K562 (cell line): ENCODE measurements at regions not wholly inside any gene's neighbourhood (a gene's known extent, or its start where the extent isn't known, plus 50 kb on each side); places are given as distances from the start of the nearest gene placed in this dataset.

Experiments used
- ATAC-seq: fragments of 200-7000 bp; cut with Tn5 transposase; 3 replicates; pipeline ENCODE4 v1.9.1; 2020; ENCODE audit warnings: moderate library complexity
- BruUV-seq: library from RNA; stranded (reverse); fragments of 400-500 nt; replicated peaks from 2 replicates; lab custom pipeline; 2021; lab: Mats Ljungman, UMichigan
- CTCF ChIA-PET: fragments of 300-600 bp; formaldehyde crosslinking; extraction: SDS; loops from one replicate; lab custom pipeline; 2021; ENCODE audit warnings: low intra/inter-chr PET ratio; lab: Yijun Ruan, JAX
- POLR2A ChIA-PET: fragments of 300-600, 350-650 bp; sonication (Branson Sonifier 250); formaldehyde crosslinking; extraction: SDS; loops from one replicate; lab custom pipeline; 2021; ENCODE audit warnings: antibody characterized with exemption, inconsistent platforms; lab: Yijun Ruan, JAX
- DNase-seq, 4 experiments: peaks; one replicate each; pipeline versions ENCODE4 v3.0.0 to v3.0.0-alpha.2; 2011 to 2018; ENCODE audit warnings: low spot score in 3 of 4, mixed read lengths in 3 of 4; ENCODE audit errors: extremely low read depth in 1 of 4
- FAIRE-seq: peaks from 2 replicates; lab custom pipeline; 2011; peaks lifted over from hg19 to GRCh38; lab: Jason Lieb, UNC
- H2AFZ ChIP-seq: 2 replicates; pipeline ENCODE4 v1.6.0; 2011; ENCODE audit warnings: low read depth, low read length, control low read depth, inconsistent platforms
- H3K27ac ChIP-seq: fragments of 200-600 bp; 3 replicates; pipeline ENCODE4 v1.8.0; 2011; ENCODE audit warnings: low read depth, mild to moderate bottlenecking, control low read depth, inconsistent platforms, low read length, moderate library complexity, mixed read lengths; ENCODE audit errors: extremely low read depth
- H3K27me3 ChIP-seq, 2 experiments: fragments of 300-600 bp in 1 of 2; 2 replicates in 1 of 2; 3 replicates in 1 of 2; pipeline versions ENCODE4 v1.6.0 to v1.8.0; 2011; ENCODE audit warnings: inconsistent platforms in 2 of 2, low read length in 2 of 2, mild to moderate bottlenecking in 1 of 2, mixed read lengths in 1 of 2, moderate library complexity in 1 of 2; ENCODE audit not compliant: control insufficient read depth in 2 of 2, insufficient read depth in 2 of 2
- H3K36me3 ChIP-seq: fragments of 300-600 bp; 3 replicates; pipeline ENCODE4 v1.8.0; 2011; ENCODE audit warnings: mild to moderate bottlenecking, low read length, inconsistent platforms; ENCODE audit not compliant: control insufficient read depth, insufficient read depth
- H3K4me1 ChIP-seq, 2 experiments: fragments of 200-600 bp in 1 of 2; replicated peaks in 1 of 2; 2 replicates in 1 of 2; 3 replicates in 1 of 2; pipeline versions ENCODE4 v1.5.1 to v1.8.0; 2011; ENCODE audit warnings: inconsistent platforms in 2 of 2, low read length in 2 of 2, mild to moderate bottlenecking in 1 of 2, mixed read lengths in 1 of 2, moderate library complexity in 1 of 2; ENCODE audit not compliant: control insufficient read depth in 2 of 2, insufficient read depth in 2 of 2
- H3K4me2 ChIP-seq: 2 replicates; pipeline ENCODE4 v1.6.1; 2011; ENCODE audit warnings: low read length, control low read depth, inconsistent platforms, mixed read lengths; ENCODE audit not compliant: insufficient read depth
- H3K4me3 ChIP-seq: fragments of 200-600 bp; sonication (generic), shearing (Covaris generic); 2 replicates; pipeline ENCODE4 v1.5.1; 2016; ENCODE audit warnings: control low read depth, inconsistent platforms
- H3K79me2 ChIP-seq: fragments of 200-600 bp; 3 replicates; pipeline ENCODE4 v1.8.0; 2011; ENCODE audit warnings: low read length, inconsistent platforms; ENCODE audit not compliant: control insufficient read depth, insufficient read depth
- H3K9ac ChIP-seq, 2 experiments: 2 replicates each; pipeline versions ENCODE4 v1.6.0 to v1.6.1; 2011; ENCODE audit warnings: low read depth in 2 of 2, low read length in 2 of 2, control low read depth in 1 of 2, inconsistent platforms in 1 of 2, mild to moderate bottlenecking in 1 of 2, mixed read lengths in 1 of 2; ENCODE audit not compliant: insufficient read depth in 1 of 2
- H3K9me1 ChIP-seq: one replicate; pipeline ENCODE4 v1.6.0; 2011; ENCODE audit warnings: inconsistent platforms, mild to moderate bottlenecking, low read length, moderate library complexity; ENCODE audit not compliant: control insufficient read depth, insufficient read depth
- H3K9me3 ChIP-seq: replicated peaks from 2 replicates; pipeline ENCODE4 v1.5.1; 2011; ENCODE audit warnings: low read depth, low read length, inconsistent platforms; ENCODE audit not compliant: control insufficient read depth, insufficient read depth
- H4K20me1 ChIP-seq: replicated peaks from 2 replicates; pipeline ENCODE4 v1.6.1; 2011; ENCODE audit warnings: low read length, inconsistent platforms, mixed read lengths; ENCODE audit not compliant: control insufficient read depth, insufficient read depth
- CTBP1 ChIP-seq: fragments of 450-650 bp; IDR thresholded peaks from 2 replicates; pipeline ENCODE4 v1.6.1; 2016; ENCODE audit warnings: borderline replicate concordance
- TEAD1 ChIP-seq, 2 experiments: fragments of 450-650 bp in 1 of 2; sonication (generic) in 1 of 2; formaldehyde crosslinking; IDR thresholded peaks; 2 replicates each; pipeline versions ENCODE4 v1.4.0 to v1.8.0; 2020 to 2022; ENCODE audit warnings: mild to moderate bottlenecking in 2 of 2, missing genetic modification reagents in 1 of 2
- THRA ChIP-seq: fragments of 450-650 bp; IDR thresholded peaks from 2 replicates; pipeline ENCODE4 v1.6.1; 2017; ENCODE audit warnings: mild to moderate bottlenecking, moderate library complexity
- ZFP30 ChIP-seq: fragments of 250-450 bp; sonication (Bioruptor Pico); IDR thresholded peaks from 2 replicates; pipeline ENCODE4 v1.8.0; 2022; ENCODE audit warnings: moderate library complexity, mild to moderate bottlenecking, inconsistent platforms, borderline replicate concordance
- ZNF311 ChIP-seq: fragments of 250-450 bp; sonication (Bioruptor Pico); IDR thresholded peaks from 2 replicates; pipeline ENCODE4 v1.4.0; 2020; ENCODE audit warnings: mild to moderate bottlenecking, moderate library complexity
- ZNF785 ChIP-seq: fragments of 250-450 bp; sonication (Bioruptor Pico); IDR thresholded peaks from 2 replicates; pipeline ENCODE4 v1.4.0; 2020; ENCODE audit warnings: mild to moderate bottlenecking
- WGBS: fragments of 100-300 bp; shearing (Covaris generic); methylation state at CpG from one replicate; pipeline ENCODE4 v1.1.6; 2016; ENCODE audit warnings: low coverage, mixed read lengths; ENCODE audit not compliant: insufficient coverage; ENCODE audit errors: missing lambda C conversion rate; 5-methylcytosine and 5-hydroxymethylcytosine counted together
- in situ Hi-C: fragments of 300-500 bp; cut with MboI; formaldehyde crosslinking; loops from 4 replicates; pipeline ENCODE4 v1.15.0; 2018; ENCODE audit warnings: inconsistent platforms, mixed read lengths
- intact Hi-C: fragments of 100-400 bp; cut with micrococcal nuclease; formaldehyde crosslinking; loops from 2 replicates; pipeline ENCODE4 v1.14.2; 2022

DNA sequence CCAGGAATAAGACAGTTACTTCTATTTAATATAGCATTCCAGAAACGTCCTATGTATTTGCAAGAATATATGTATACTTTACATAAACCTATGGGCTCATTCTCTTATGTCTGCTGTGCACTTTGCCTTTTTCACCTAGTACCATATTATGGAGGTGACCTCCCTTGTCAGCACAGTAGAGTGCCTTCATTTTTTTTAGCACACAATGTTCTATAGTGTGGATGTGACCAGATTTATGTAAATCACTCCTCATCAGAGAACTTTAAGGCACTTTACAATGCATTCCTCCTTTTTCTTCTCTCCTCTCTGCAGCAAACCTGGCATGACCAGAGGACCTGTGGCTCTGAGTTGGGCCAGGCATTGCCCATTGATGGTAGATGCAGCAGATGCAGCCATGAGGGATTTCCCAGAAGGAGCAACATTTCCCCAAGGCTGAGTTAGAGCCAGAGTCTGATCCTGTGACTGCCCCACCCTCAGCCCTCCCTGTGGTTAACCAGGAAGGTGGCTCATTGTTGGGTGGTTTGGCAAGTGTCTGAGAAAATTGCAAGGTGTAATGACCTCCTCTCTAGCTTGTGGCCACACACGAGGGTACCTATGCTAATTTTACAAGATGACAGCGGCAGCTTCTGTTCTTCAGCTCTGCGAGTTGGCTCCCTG lies 76.5 kb upstream of the DLX2 start:
- 0% methylated on average over 4 of the region's 4 CpGs for WGBS
- H3K9ac ChIP-seq, result no peak overlapping the region
- H3K27me3 ChIP-seq, result 0 out of 5 replicates have a peak, but pooled peaks cover 0 to 5% of the 10 kb centered on the region in 2 experiments
- no peak overlapping the region for H3K27ac ChIP-seq
- no peaks in the 10 kb centered on the region for H3K4me1 ChIP-seq
- no peak overlapping the region for H3K4me2 ChIP-seq
- no peaks in the 10 kb centered on the region for H3K9me3 ChIP-seq
- intact Hi-C loops, result no loop called here
- BruUV-seq, result no TSS peak
- H4K20me1 ChIP-seq, result no peaks in the 10 kb centered on the region
- in situ Hi-C loops, result no loop called here
- ChIA-PET CTCF (no interaction called here), POLR2A (interaction anchor here (0.6 to 0.8 kb wide), 2 partner anchors 15 to 422 kb away, joined by 3 read pairs; no protein-coding TSS in a partner anchor)
- no peak overlapping the region for H3K4me3 ChIP-seq
- no peak overlapping the region for H2AFZ ChIP-seq
- TF ChIP-seq THRA, result no peak
- no peak for TF ChIP-seq CTBP1
- DNase-seq (no peak), ATAC-seq (no peak), FAIRE-seq (no peak)
- H3K36me3 ChIP-seq, result no peaks in the 10 kb centered on the region
- H3K9me1 ChIP-seq, result no peaks in the 10 kb centered on the region
- H3K79me2 ChIP-seq, result no peaks in the 10 kb centered on the region

DNA sequence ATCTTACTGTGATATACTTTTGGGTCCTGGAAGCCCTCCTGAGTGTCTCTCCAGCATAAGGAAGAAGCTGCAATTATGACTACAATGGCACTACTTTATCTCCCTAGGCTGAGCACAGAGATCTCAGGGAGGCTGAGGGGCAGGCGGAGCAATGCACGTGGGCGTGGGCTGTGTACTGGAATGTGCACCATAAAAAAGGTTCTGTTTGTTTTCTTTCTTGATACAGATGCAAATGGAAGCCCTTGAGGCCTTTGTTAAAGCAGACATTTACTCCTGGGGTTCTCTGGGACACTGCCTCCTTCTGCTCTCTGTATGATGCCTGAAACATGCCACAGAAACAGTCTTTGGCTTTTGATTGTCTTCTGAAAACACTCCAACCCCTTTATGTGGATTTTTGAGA lies 79.1 kb upstream of the DLX2 start:
- Histone ChIP-seq H3K27me3 (no peaks in the 10 kb centered on the region), H2AFZ (no peak overlapping the region), H3K9me1 (no peaks in the 10 kb centered on the region), H3K79me2 (no peaks in the 10 kb centered on the region), H3K9ac (no peak overlapping the region), H3K4me1 (no peaks in the 10 kb centered on the region), H3K9me3 (no peaks in the 10 kb centered on the region), H3K27ac (no peak overlapping the region), H4K20me1 (no peaks in the 10 kb centered on the region), H3K4me3 (no peak overlapping the region), H3K4me2 (no peak overlapping the region), H3K36me3 (no peaks in the 10 kb centered on the region)
- DNase-seq, result no peak
- peak; percentile 67 for ATAC-seq
- FAIRE-seq, result no peak
- CTCF ChIA-PET, result no interaction called here
- no TSS peak for BruUV-seq
- TF ChIP-seq ZNF311, result no peak
- no peak for TF ChIP-seq ZFP30 (CRISPR knock-in tag)
- TF ChIP-seq TEAD1 (CRISPR knock-in tag; IDR thresholded peaks at IDR 0.05), result no peak
- no peak for TF ChIP-seq ZNF785 (CRISPR knock-in tag)
- intact Hi-C loops (no loop called here), in situ Hi-C loops (no loop called here)
- 3% methylated on average over 3 of the region's 3 CpGs for WGBS
- POLR2A ChIA-PET, result no interaction called here
